DND-41 (cell line): ENCODE measurements at regions not wholly inside any gene's neighbourhood (a gene's known extent, or its start where the extent isn't known, plus 50 kb on each side); places are given as distances from the start of the nearest gene placed in this dataset.

Experiments
- ATAC-seq: fragments of 200-7000 bp; cut with Tn5 transposase; 3 replicates; pipeline ENCODE4 v1.9.1; 2021; ENCODE audit warnings: low read depth; ENCODE audit not compliant: insufficient read depth
- DNase-seq: peaks from one replicate; pipeline ENCODE4 v3.0.0-alpha.2; 2020
- H2AFZ ChIP-seq: 2 replicates; pipeline ENCODE4 v1.6.0; 2012; ENCODE audit warnings: low read depth, low read length
- H3K27ac ChIP-seq: 2 replicates; pipeline ENCODE4 v1.5.1; 2012; ENCODE audit warnings: low read length, inconsistent platforms
- H3K27me3 ChIP-seq: fragments of 200-600 bp; sonication (generic); 2 replicates; pipeline ENCODE4 v1.6.0; 2012; ENCODE audit warnings: low read length, mild to moderate bottlenecking, inconsistent platforms; ENCODE audit not compliant: insufficient read depth, poor library complexity
- H3K36me3 ChIP-seq: 2 replicates; pipeline ENCODE4 v1.5.1; 2012; ENCODE audit warnings: low read length, inconsistent platforms; ENCODE audit not compliant: insufficient read depth
- H3K4me1 ChIP-seq: 2 replicates; pipeline ENCODE4 v1.5.1; 2012; ENCODE audit warnings: mild to moderate bottlenecking, low read length; ENCODE audit not compliant: insufficient read depth
- H3K4me2 ChIP-seq: 2 replicates; pipeline ENCODE4 v1.6.0; 2012; ENCODE audit warnings: mild to moderate bottlenecking, moderate library complexity, low read length, inconsistent platforms; ENCODE audit not compliant: insufficient read depth
- H3K4me3 ChIP-seq, 2 experiments: fragments of 200-600 bp in 1 of 2; shearing (Covaris generic) in 1 of 2; 2 replicates each; pipeline ENCODE4 v1.5.1; 2012 to 2016; ENCODE audit warnings: inconsistent platforms in 2 of 2, low read length in 2 of 2, mild to moderate bottlenecking in 2 of 2, low read depth in 1 of 2, moderate library complexity in 1 of 2
- H3K79me2 ChIP-seq: 2 replicates; pipeline ENCODE4 v1.6.0; 2012; ENCODE audit warnings: low read length, inconsistent platforms; ENCODE audit not compliant: insufficient read depth
- H3K9ac ChIP-seq: 2 replicates; pipeline ENCODE4 v1.6.0; 2012; ENCODE audit warnings: low read depth, mild to moderate bottlenecking, inconsistent platforms, low read length, moderate library complexity
- H3K9me3 ChIP-seq: 2 replicates; pipeline ENCODE4 v1.5.1; 2012; ENCODE audit warnings: low read length, moderate library complexity, mild to moderate bottlenecking, inconsistent platforms; ENCODE audit not compliant: insufficient read depth, severe bottlenecking
- H4K20me1 ChIP-seq: 2 replicates; pipeline ENCODE4 v1.6.0; 2012; ENCODE audit warnings: low read length; ENCODE audit not compliant: insufficient read depth
- EZH2 ChIP-seq: IDR thresholded peaks from 3 replicates; pipeline ENCODE4 v1.6.1; 2012; ENCODE audit warnings: borderline replicate concordance, low read depth, mild to moderate bottlenecking, moderate library complexity, low read length, inconsistent platforms; ENCODE audit not compliant: severe bottlenecking
- TF ChIP-seq, protein P1 (sequence below): IDR thresholded peaks from 2 replicates; pipeline ENCODE4 v1.5.1; 2012; ENCODE audit warnings: borderline replicate concordance, low read length, moderate library complexity, mild to moderate bottlenecking; ENCODE audit not compliant: poor library complexity, severe bottlenecking; ENCODE audit errors: extremely low read depth

DNA sequence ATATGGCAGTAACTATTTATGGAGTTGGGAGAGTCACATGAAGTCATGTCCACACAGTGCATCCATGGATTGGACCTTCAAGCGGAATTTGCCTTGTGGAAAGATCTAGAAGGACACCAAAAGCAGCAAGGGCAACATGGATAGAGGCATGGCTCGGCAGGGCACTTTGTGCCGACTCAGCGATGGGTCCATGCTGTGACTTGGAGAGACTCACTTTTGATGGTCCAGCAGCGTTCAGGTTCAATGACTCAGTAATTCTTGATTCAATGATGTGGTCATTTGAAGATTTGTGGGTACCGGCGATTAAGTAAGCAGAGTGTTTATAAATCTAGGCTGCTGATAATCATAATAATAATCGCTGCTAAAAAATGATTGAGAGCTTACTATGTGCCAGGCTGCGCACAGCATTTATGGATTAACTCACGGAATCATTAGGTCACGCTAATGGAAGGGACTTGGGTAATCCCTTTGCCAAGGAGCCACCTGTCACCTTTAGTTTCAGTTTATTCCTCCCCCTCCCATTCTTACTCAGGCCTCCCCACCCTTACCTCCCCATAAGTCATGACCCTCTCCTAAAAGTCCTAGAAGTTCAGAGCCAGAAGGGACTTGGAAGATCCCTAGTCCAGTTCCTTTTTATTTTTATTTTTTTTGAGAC, 127.5 kb upstream of the CRHR1 start:
- Histone ChIP-seq H3K27me3 (no peaks in the 10 kb centered on the region), H3K4me1 (no peaks in the 10 kb centered on the region), H3K4me2 (no peak overlapping the region), H3K27ac (no peak overlapping the region), H3K9ac (no peak overlapping the region), H2AFZ (no peak overlapping the region), H3K4me3 (no peak overlapping the region), H3K79me2 (no peaks in the 10 kb centered on the region), H4K20me1 (no peaks in the 10 kb centered on the region), H3K36me3 (no peaks in the 10 kb centered on the region), H3K9me3 (no peaks in the 10 kb centered on the region)
- no peak for ATAC-seq
- no peak for DNase-seq
- TF ChIP-seq, protein P1, sequence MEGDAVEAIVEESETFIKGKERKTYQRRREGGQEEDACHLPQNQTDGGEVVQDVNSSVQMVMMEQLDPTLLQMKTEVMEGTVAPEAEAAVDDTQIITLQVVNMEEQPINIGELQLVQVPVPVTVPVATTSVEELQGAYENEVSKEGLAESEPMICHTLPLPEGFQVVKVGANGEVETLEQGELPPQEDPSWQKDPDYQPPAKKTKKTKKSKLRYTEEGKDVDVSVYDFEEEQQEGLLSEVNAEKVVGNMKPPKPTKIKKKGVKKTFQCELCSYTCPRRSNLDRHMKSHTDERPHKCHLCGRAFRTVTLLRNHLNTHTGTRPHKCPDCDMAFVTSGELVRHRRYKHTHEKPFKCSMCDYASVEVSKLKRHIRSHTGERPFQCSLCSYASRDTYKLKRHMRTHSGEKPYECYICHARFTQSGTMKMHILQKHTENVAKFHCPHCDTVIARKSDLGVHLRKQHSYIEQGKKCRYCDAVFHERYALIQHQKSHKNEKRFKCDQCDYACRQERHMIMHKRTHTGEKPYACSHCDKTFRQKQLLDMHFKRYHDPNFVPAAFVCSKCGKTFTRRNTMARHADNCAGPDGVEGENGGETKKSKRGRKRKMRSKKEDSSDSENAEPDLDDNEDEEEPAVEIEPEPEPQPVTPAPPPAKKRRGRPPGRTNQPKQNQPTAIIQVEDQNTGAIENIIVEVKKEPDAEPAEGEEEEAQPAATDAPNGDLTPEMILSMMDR = no peak
- no peak for TF ChIP-seq EZH2

DNA sequence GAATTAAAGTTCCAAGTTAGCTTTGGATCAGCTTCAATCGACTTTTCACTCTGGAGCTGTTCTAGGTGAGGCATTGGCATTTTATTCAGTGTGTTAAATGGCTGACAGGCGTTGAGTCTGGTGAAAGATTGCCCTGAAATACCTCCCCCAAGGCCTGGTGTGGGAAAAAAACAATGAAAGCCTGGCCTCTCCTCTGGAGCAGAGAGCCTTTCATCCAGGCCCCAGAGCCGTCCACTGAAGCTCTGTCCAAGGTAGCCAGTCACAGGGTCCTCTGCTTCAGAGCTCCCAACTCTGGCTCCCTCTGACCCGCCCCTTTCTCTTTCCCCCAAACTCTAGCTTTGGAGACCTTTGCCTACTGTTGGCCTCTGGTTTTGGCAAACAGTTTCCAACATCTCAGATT, 123.6 kb upstream of the CRHR1 start:
- no peaks in the 10 kb centered on the region for H3K9me3 ChIP-seq
- no peaks in the 10 kb centered on the region for H3K27me3 ChIP-seq
- H2AFZ ChIP-seq = no peak overlapping the region
- ATAC-seq = no peak
- no peak for DNase-seq
- no peaks in the 10 kb centered on the region for H3K4me1 ChIP-seq
- TF ChIP-seq, protein P1 = no peak
- TF ChIP-seq EZH2 = no peak
- no peak overlapping the region for H3K4me3 ChIP-seq
- no peaks in the 10 kb centered on the region for H4K20me1 ChIP-seq
- no peak overlapping the region for H3K9ac ChIP-seq
- H3K36me3 ChIP-seq = no peaks in the 10 kb centered on the region
- H3K4me2 ChIP-seq = no peak overlapping the region
- no peak overlapping the region for H3K27ac ChIP-seq
- no peaks in the 10 kb centered on the region for H3K79me2 ChIP-seq

DNA sequence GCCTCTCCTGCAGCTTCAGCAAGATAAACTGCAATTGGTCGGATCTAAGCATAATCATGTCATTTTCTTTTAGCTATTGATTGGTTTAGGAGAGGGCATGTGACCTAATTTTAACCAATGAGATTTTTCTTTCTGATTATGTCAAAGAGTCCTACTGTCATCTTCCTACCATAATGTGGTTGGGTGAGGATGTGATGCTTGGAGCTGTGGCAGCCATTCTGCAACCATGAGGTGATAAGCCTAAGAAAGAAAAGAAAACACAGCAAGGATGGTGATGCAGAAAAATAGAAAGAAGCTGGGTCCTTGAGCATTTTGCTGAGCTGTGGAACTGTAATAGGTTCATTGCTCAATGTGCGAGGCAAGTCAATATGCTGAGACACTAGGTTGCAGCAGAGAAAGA, 121.7 kb upstream of the CRHR1 start:
- H3K79me2 ChIP-seq = no peaks in the 10 kb centered on the region
- DNase-seq = no peak
- H3K27ac ChIP-seq = no peak overlapping the region
- H4K20me1 ChIP-seq = no peaks in the 10 kb centered on the region
- H3K4me1 ChIP-seq = no peaks in the 10 kb centered on the region
- H3K9ac ChIP-seq = no peak overlapping the region
- no peaks in the 10 kb centered on the region for H3K9me3 ChIP-seq
- ATAC-seq = no peak
- H2AFZ ChIP-seq = no peak overlapping the region
- H3K4me3 ChIP-seq = no peak overlapping the region
- no peaks in the 10 kb centered on the region for H3K27me3 ChIP-seq
- H3K4me2 ChIP-seq = no peak overlapping the region
- no peaks in the 10 kb centered on the region for H3K36me3 ChIP-seq
- no peak for TF ChIP-seq EZH2
- TF ChIP-seq, protein P1 = no peak

DNA sequence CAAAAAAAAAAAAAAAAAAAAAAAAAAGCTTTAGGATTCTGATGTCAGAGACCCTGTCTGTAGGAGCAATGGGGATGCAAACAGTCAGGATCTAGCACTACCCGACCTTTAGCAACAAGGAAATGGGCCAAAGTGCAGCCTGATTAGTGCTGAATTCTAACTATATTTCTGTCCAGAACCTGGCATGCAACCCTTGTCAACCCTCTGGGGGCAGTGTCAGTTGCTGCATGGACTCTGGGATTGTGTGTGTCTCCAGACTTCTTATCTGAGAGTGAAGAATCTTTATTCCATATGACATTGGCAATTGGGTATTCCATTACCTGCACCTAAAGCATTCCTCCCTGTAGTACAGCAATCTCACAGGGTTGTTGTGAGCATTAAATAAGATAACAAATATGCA, 120.3 kb upstream of the CRHR1 start:
- Histone ChIP-seq H3K9me3 (no peaks in the 10 kb centered on the region), H4K20me1 (no peaks in the 10 kb centered on the region), H3K36me3 (no peaks in the 10 kb centered on the region), H2AFZ (no peak overlapping the region), H3K27ac (no peak overlapping the region), H3K4me2 (no peak overlapping the region), H3K4me3 (no peak overlapping the region), H3K27me3 (peaks cover 2% of the 10 kb centered on the region), H3K79me2 (no peaks in the 10 kb centered on the region), H3K4me1 (no peaks in the 10 kb centered on the region), H3K9ac (no peak overlapping the region)
- no peak for DNase-seq
- no peak for ATAC-seq
- TF ChIP-seq, protein P1 = no peak
